Thyroid gland (tissue), 4 donors: ENCODE measurements at regions not wholly inside any gene's neighbourhood (a gene's known extent, or its start where the extent isn't known, plus 50 kb on each side); places are given as distances from the start of the nearest gene placed in this dataset.

Experiments used
- DNase-seq, 2 donors: peaks; one replicate each; pipeline ENCODE4 v3.0.0-alpha.2; 2019
- H3K27ac ChIP-seq, 3 donors: fragments of 200-600 bp; sonication (generic); 1 replicate in 2 of 3; 2 replicates in 1 of 3; pipeline ENCODE4 v1.5.1; 2016 to 2019; ENCODE audit warnings: mild to moderate bottlenecking in 1 of 3, moderate library complexity in 1 of 3
- H3K27me3 ChIP-seq: fragments of 200-600 bp; sonication (generic); one replicate; pipeline ENCODE4 v1.5.1; 2019
- H3K36me3 ChIP-seq, 2 donors: fragments of 200-600 bp; sonication (generic); one replicate each; pipeline ENCODE4 v1.5.1; 2016 to 2019
- H3K4me1 ChIP-seq, 2 donors: fragments of 200-600 bp; sonication (generic); one replicate each; pipeline ENCODE4 v1.5.1; 2017 to 2019
- H3K4me3 ChIP-seq, 3 donors: fragments of 200-600 bp; sonication (generic); replicated peaks in 1 of 3; 1 replicate in 2 of 3; 2 replicates in 1 of 3; pipeline ENCODE4 v1.5.1; 2016; ENCODE audit warnings: mild to moderate bottlenecking in 1 of 3
- H3K9me3 ChIP-seq: fragments of 200-600 bp; sonication (generic); one replicate; pipeline ENCODE4 v1.5.1; 2017
- POLR2A ChIP-seq, 2 donors: fragments of 450-650 bp; IDR thresholded peaks; one replicate each; pipeline ENCODE4 v1.6.1; 2017; ENCODE audit warnings: antibody characterized with exemption in 2 of 2, mild to moderate bottlenecking in 2 of 2, moderate library complexity in 1 of 2
- WGBS, 2 donors: methylation state at CpG; one replicate each; pipeline ENCODE4 v1.1.5; 2017; 5-methylcytosine and 5-hydroxymethylcytosine counted together
- intact Hi-C: fragments of 100-400 bp; cut with DNase I; formaldehyde crosslinking; loops from one replicate; pipeline ENCODE4 v1.15.1; 2023
- TF ChIP-seq, protein P1 (sequence below), 6 experiments: fragments of 200-600 bp in 3 of 6; fragments of 450-650 bp in 3 of 6; sonication (generic) in 3 of 6; IDR thresholded peaks; one replicate each; pipeline ENCODE4 v1.5.1; 2016 to 2019; ENCODE audit warnings: antibody characterized with exemption in 6 of 6, mild to moderate bottlenecking in 2 of 6, inconsistent platforms in 1 of 6, moderate library complexity in 1 of 6

DNA sequence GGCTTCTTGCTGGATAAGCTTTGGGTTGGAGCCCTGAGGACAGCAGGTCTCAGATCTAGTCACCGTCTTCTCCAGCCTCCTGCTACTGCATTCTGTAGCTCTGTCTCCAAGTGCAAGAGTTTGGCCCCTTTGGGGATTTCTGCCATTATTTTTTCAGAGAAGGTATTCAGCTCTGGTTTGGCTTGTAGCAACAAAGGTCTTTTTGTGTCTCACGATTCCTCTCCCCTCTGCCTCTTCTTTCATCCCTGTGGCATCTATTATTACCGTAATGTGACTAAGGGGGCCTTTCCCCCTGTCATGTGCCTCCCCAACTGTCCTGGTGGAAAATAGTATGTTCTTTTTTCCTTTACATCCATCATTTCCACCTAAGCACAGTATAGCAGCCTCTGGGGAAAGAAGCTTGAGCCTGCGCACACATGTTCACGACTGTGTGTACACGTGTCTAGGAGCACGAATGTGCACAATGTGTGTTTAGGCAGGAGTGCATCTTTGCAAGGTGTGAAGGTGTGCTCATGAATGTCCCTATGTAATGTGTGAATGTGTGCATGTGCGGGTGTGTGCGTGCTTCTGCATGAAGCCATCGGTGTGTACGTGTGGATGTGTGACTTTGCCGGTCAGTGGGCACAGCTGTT lies 273.9 kb downstream of the ZNF536 start:
- Histone ChIP-seq H3K36me3 (no peaks in the 10 kb centered on the region), H3K9me3 (no peaks in the 10 kb centered on the region), H3K27ac (no peak overlapping the region), H3K4me3 (no peak overlapping the region), H3K27me3 (no peaks in the 10 kb centered on the region), H3K4me1 (peaks cover 0 to 5% of the 10 kb centered on the region in 2 donors)
- no peak for TF ChIP-seq POLR2A (IDR thresholded peaks at IDR 0.05)
- TF ChIP-seq, protein P1, sequence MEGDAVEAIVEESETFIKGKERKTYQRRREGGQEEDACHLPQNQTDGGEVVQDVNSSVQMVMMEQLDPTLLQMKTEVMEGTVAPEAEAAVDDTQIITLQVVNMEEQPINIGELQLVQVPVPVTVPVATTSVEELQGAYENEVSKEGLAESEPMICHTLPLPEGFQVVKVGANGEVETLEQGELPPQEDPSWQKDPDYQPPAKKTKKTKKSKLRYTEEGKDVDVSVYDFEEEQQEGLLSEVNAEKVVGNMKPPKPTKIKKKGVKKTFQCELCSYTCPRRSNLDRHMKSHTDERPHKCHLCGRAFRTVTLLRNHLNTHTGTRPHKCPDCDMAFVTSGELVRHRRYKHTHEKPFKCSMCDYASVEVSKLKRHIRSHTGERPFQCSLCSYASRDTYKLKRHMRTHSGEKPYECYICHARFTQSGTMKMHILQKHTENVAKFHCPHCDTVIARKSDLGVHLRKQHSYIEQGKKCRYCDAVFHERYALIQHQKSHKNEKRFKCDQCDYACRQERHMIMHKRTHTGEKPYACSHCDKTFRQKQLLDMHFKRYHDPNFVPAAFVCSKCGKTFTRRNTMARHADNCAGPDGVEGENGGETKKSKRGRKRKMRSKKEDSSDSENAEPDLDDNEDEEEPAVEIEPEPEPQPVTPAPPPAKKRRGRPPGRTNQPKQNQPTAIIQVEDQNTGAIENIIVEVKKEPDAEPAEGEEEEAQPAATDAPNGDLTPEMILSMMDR (IDR thresholded peaks at IDR 0.05) = no peak
- intact Hi-C loops = no loop called here
- 89 to 91% methylated on average over 12 of the region's 12 CpGs for WGBS, 2 donors
- no peak for DNase-seq

DNA sequence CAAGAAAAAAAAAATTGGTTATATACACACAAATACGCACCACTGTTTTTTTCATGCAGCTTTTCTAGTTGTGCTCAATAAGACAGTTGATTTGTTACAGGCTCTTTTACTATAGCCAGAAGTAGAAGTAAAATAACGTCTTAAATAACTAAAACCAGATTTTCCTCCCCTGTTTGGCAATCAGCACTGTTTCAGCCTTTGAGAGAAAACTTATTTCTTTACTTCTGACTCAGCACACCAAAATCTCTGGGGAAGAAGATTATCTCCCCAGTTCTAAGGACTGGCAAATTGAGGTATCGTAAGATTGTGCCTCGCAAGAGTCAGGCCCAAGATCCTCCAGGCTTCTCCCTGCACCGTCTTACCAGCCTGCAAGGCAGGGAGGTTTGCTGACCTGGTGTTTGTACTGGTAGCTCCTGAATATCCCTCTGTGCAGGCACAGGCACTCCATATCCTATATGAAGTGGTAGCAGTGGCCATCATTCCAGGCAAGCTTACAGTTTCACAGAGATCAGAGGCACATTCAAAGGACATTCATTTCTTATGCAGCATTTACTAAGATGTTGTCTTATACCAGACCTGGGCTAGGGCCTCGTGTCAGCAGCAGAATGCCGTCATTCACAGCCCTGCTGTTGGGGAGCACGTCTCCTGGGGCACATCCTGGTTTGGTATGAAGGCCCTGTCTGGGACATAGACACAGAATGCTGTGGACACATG lies 268.2 kb downstream of the ZNF536 start:
- 82% methylated on average over 8 of the region's 8 CpGs for WGBS, 2 donors
- Histone ChIP-seq H3K4me1 (peaks cover 0 to 5% of the 10 kb centered on the region in 2 donors), H3K9me3 (no peaks in the 10 kb centered on the region), H3K27ac (no peak overlapping the region), H3K4me3 (no peak overlapping the region), H3K36me3 (no peaks in the 10 kb centered on the region), H3K27me3 (no peaks in the 10 kb centered on the region)
- DNase-seq = no peak
- TF ChIP-seq, protein P1 (IDR thresholded peaks at IDR 0.05) = no peak
- TF ChIP-seq POLR2A (IDR thresholded peaks at IDR 0.05) = no peak
- intact Hi-C loops = no loop called here

DNA sequence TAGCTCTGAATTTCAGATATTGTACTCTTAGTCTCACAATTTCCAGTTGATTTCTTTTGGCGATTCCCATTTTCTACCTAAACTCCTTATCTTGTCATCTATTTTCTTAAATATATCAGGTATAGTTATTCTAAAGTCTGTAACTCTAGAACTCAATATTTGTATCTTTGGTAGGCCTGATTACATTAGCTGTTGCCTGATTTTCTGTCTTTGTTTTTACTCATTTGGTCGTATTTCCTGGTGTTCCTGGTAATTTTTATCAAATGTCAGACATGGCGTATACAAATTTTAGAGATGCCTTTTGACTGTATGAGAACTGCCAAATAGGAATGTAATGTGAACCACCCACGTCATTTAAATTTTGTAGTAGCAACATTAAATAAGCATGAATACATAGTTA lies 266.7 kb downstream of the ZNF536 start:
- no peak for DNase-seq
- WGBS, 2 donors = 90 to 95% methylated on average over 4 of the region's 4 CpGs
- intact Hi-C loops = no loop called here

DNA sequence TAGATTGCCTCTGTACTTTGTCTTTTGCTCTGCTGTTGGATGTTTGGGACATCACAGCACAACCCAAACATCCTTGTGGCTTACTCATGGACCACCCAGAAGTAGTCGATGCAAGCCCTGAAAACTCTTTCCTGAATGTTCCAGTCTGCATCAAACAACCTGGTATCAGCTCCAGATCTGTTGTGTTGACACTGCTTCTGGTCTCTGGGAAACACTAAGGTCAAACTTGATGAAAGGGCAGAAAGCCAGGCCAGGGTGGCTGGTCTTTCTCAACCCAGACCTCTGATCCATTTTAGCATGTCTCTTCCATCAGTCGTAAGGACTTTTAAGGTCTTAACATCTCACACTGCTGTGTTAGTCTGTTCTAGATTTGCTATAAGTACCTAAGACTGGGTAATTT lies 265.7 kb downstream of the ZNF536 start:
- Histone ChIP-seq H3K27ac (no peak overlapping the region), H3K36me3 (no peaks in the 10 kb centered on the region), H3K9me3 (no peaks in the 10 kb centered on the region), H3K27me3 (no peaks in the 10 kb centered on the region), H3K4me3 (no peak overlapping the region), H3K4me1 (no peaks in the 10 kb centered on the region)
- 69 to 85% methylated on average over 2 of the region's 2 CpGs for WGBS, 2 donors
- no peak for DNase-seq
- TF ChIP-seq, protein P1 (IDR thresholded peaks at IDR 0.05) = no peak
- TF ChIP-seq POLR2A (IDR thresholded peaks at IDR 0.05) = no peak
- intact Hi-C loops = no loop called here

More for the DNA sequence above, 266.7 kb downstream of the ZNF536 start:
- no peak overlapping the region for H3K27ac ChIP-seq
- no peak overlapping the region for H3K4me3 ChIP-seq
- H3K36me3 ChIP-seq = no peaks in the 10 kb centered on the region
- H3K27me3 ChIP-seq = no peaks in the 10 kb centered on the region
- H3K9me3 ChIP-seq = no peaks in the 10 kb centered on the region
- peaks cover 0 to 5% of the 10 kb centered on the region in 2 donors for H3K4me1 ChIP-seq
- no peak for TF ChIP-seq POLR2A (IDR thresholded peaks at IDR 0.05)
- TF ChIP-seq, protein P1 (IDR thresholded peaks at IDR 0.05) = no peak
